HG02623 (cell line): ENCODE measurements at regions not wholly inside any gene's neighbourhood (a gene's known extent, or its start where the extent isn't known, plus 50 kb on each side); places are given as distances from the start of the nearest gene placed in this dataset.
"Not testable (repeated sequence)": the region's sequence is repeated elsewhere in the genome, so short reads cannot be mapped to it uniquely, and the experiment has no call there.

Experiments used
- ATAC-seq: cut with Tn5 transposase; IDR thresholded peaks from one replicate; pipeline ENCODE4 v1.9.1; 2021; ENCODE audit warnings: moderate library complexity; ENCODE audit not compliant: unreplicated experiment

DNA sequence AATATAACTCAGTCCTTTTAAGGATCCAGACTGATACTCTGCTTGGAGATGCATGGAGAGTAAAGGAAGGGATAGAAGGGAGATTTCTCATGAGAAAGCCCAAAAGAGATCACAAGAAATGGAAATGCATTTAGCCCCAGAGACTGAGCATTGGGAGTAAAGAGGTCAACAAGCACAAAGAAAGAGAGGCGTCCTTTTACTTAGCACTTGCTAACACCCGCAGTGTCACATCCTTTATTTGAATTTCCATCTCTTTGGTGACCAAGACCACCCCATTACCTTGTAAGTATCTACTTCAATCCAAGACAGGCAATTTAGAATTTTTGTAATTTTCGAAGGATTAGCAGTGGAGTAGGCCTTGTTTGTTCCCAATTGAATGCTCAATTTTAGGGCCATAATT lies 111.8 kb upstream of the DCC start:
- ATAC-seq: no peak

DNA sequence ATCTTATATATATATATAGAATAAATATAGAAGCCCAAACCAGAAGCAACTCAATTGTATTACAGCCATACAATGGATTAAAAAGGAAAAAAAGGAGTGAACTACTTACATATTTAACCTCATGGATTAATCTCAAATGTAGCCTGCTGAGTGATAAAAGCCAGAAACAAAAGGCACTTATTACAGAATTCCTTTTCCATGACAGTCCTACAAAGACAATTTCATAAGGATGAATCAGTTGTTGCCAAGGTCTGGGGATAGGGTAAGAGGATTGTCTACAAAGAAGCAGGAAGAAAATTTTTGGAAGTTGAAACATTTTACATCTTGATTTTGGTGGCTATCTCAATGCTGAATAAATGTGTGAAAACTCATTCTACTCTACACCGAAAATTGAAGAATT lies 103.9 kb upstream of the DCC start:
- no peak for ATAC-seq

DNA sequence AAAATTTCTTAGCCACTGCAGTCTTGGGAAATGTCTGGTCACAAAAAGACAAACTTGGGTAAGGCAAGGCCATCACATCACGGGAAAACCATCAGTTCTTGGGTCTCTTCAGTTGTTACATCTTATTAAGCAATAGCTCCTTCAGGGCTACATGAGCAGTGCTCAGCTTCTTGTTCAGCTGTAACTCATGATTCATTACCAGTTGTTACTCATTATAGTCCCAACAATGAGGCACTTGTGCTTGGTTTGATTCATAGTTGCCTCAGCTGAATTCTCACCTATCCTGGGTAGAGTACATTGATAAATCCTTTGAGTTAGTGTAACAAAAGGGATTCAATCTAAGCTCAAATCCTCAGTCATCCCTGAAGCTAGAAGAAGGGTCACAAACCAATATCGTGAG lies 102.4 kb upstream of the DCC start:
- no peak for ATAC-seq

DNA sequence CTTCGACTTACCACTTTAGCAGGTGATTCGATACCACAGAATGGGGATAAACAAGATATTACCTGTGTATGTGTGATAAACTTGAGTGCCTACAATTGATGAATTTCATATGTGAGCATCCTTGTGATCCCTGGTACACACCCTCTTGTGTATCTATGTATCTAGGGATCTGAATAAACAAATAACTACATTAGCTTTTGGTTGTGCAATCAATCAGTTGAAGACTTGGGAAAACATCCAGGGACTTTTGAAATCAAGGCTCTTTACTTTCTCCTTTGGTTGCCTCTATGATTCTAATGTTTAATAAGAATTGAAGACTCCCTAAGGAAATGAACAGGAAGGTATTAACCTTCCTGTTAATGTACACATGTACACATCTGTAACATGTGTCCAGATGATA lies 97.3 kb upstream of the DCC start:
- no peak for ATAC-seq

DNA sequence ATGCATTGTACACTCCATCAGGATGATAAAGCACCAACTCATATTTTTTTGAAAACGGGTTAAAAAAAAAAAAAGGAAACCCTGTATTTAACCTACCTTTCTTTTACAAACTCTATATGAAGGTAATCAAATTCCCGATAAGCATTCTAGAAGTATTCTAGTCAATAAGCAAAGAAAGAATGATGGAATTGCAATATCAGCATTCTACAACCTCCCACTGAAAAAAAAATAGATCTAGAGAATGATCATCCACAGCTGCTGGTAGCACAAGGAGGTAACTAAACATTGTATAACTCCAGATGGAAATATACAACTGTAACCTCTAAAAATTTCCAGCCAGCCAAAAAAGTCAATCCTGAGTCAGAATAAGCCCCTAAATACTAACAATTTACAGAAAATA lies 95.3 kb upstream of the DCC start:
- no peak for ATAC-seq

DNA sequence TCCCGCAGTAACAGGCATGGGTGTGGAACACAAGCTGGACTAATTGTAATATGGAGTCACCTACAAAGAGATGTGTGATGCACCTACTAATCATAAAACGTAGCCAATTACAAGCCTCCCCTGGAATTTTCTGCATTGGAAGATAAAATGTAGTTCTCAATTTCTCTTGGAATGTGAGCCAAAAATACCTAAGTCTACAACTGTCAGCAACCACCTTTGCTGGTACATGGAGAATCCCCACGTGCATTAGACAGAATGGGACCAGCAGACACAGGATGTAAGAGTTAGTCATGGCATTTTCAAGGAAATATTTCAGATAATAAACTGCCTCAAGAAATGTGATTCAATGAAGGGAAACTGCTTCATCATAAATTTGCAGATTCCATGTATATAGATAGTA lies 85.6 kb upstream of the DCC start:
- no peak for ATAC-seq

DNA sequence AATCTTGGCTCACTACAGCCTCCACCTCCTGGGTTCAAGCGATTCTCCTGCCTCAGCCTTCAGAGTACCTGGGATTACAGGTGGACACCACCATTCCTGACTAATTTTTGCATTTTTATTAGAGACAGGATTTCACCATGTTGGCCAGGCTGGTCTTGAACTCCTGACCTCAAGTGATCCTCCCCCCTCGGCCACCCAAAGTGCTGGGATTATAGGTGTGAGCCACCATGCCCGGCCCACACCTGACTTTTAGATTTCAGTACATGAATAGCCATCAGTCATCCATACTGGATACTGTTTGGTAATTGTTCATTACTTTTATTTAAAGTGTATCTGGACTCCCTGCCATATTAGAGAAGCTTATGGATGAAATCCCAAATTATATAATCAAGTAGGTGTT lies 82.6 kb upstream of the DCC start:
- not testable (repeated sequence) for ATAC-seq

DNA sequence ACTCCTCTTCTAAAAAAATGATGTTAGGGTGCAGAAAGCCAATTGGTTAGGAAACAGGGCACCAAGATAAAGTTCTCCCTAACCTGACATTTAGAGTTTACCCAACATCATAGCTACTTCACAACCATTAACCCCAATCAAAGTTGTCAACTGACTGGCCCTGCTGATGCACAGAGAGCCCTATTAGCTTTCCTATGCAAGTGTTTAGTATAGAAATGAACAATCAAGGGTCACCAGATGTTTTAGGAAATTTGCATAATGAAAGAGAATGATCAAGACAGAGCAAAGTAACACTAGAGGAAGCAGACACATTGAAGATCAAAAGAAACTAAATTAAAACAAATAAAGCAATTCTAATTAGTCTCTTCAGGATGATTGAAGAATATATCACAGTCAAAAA lies 64.2 kb upstream of the DCC start:
- no peak for ATAC-seq

DNA sequence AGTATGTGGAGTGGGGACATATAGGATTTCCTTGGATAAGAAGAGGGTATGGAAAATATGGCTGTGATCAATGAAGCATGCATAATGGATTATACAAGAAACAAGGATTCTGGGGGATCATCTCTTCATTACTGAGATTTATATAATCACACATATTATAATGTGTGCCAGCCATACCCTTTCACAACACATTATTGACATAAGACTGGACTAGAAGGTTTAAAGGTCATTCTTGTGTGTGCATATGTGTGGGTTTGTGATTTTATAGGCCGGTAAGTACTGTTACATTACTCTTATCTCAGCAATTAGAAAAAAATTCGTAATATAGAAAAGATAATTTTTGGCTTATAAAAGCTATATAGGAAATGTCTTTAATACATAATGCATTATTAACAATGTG lies 62.2 kb upstream of the DCC start:
- no peak for ATAC-seq

DNA sequence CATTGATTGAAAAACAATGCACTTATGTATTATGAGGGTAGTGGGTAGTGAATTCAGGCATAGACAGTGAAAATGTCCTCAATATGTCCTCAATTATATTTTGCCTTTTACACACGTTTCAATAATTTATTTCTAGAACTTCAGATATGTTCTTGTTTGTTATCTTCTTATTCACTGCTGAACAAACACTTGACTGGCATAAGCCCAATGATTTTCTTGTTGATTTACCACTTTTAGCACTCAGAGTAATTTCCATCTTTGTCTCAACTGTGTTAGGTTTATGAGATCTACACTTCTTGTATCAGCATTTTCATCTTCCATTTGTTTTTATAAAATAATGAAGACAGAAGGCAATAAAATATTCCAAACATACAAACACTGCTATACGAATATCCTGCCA lies 61.8 kb upstream of the DCC start:
- no peak for ATAC-seq

DNA sequence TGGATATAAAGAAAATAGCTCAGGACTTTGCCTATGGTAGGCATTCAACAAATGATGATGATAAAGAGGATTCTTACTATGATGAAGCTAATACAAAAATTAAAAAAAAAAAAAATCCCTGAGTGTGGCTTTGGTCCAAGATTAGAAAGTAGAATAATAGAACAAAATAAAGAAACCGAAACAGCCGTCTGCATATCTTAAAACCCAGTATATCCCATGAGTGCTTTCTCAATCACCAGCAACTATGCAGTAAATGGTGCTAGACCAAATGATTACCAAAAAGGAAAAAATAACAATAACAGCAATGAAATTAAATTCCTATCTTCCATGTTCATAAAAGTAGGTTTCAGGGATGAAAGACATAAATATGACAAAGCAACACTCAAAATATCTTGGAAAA lies 59.3 kb upstream of the DCC start:
- ATAC-seq: no peak

DNA sequence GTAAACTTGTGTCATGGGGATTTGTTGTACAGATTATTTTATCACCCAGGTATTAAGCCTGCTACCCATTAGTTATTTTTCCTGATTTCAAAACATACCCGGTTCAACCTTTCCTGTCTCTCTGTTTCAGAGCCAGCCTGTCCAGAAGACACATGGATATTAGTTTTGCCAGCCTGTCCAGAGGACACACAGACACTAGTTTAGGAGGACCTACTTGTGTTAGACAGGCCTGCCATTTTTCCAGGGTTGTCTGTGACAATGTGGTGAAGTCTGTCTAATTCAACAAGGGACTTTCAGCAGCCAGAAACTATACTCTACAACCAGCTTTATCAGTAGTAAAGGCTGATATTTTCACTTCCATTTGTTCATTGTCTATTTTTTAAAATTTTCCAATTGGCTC lies 56.1 kb upstream of the DCC start:
- ATAC-seq: no peak

DNA sequence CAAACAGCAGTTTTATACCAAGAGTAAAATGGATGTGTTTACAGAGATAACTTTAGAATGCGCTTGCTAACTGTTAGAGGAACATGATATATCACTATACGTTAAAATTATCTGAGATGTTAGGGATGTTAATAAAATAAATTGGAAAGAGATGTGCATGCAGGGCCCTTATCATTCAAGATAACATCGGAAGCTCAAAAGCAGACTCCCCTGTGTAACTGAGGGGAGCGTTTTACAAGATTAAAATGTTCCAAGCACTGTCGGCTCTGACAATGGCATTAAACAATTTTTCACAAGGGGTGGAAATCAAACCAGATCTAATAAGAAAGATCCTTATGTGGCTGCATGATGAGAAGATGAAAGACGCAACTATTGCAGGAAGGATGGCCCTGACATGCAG lies 53.3 kb upstream of the DCC start:
- ATAC-seq: no peak

DNA sequence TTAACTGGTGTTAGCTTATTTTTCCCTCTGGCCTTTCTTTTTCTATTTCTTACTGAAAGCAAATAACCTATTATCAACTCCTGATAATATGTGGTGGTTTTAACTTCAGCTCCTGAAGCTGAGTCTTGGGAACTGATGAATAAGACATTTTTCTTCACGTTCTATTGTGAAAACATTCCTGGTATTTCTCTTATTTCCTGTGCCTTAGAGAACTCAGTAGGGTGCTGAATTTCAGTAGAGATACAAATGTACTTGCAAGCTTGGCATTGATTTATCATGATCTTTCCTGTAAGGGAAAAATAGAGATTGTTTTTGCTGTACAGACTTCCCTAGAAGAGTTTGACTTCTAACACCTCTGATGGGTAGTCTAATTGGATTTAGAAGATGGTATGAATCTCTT lies 52.8 kb upstream of the DCC start:
- no peak for ATAC-seq

DNA sequence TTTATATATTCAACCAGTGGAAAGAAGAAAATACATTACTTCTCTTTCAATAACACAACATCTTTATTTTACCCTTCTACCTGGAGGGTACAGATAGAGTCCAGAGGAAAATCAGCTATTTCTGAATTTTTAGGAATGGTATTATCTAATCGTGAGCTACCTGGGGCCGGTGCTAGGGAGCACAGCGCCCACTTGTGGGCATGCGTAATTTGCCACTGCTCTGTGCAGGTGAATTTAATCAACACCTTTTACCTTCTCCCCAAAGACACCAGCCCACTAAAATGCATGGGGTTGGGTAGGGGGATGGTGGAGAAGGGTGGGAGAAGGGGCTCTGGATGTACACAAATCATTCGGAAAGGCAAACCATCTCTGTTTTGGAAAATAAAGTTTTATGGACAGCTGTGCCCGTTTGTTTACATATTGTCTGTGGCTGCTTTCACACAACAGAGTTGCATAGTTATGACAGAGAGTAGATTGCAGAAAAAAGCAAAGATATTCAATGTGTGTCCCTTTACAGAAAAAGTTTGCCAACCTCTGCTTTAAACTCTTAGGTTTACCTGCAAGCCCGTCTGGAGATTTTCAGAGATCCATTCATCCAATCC lies 51.5 kb upstream of the DCC start:
- ATAC-seq: no peak

DNA sequence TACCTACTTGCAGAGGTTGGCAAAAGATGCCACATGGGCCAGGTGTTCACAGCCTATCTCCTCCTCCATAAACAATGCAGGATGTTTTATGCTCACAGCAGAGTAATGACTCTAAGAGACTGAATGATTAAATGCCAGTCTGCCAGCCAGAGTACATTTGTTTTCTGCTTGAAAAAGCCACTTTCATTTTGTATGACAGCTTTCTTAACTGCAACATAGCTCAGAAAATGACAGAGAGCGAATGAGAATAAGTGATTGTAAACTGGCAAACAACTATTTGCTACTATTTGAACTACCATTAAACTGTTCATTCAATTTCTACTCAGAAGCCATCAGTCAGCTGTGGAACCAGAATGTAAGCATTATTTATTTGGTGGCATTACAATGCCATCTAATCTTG lies 50.6 kb upstream of the DCC start:
- no peak for ATAC-seq
